RWPE1 (cell line): ENCODE measurements at regions not wholly inside any gene's neighbourhood (a gene's known extent, or its start where the extent isn't known, plus 50 kb on each side); places are given as distances from the start of the nearest gene placed in this dataset.

ENCODE experiments used
- CTCF ChIA-PET: fragments of 350-600 bp; sonication (Branson Sonifier 250); formaldehyde crosslinking; extraction: SDS; loops from one replicate; lab custom pipeline; 2021; lab: Yijun Ruan, JAX
- POLR2A ChIA-PET: fragments of 400-600 bp; formaldehyde crosslinking; extraction: SDS; loops from one replicate; lab custom pipeline; 2020; ENCODE audit warnings: antibody characterized with exemption; ENCODE audit not compliant: low non-redundant PET; lab: Yijun Ruan, JAX
- DNase-seq: peaks from one replicate; pipeline ENCODE4 v3.0.0; 2012; ENCODE audit warnings: low spot score
- H3K27ac ChIP-seq: fragments of 450-650 bp; 2 replicates; pipeline ENCODE4 v1.5.1; 2017
- CTCF ChIP-seq: fragments of 450-650 bp; conservative IDR thresholded peaks from 2 replicates; pipeline ENCODE4 v1.5.1; 2017; ENCODE audit warnings: low read depth, mild to moderate bottlenecking

- CTCF ChIA-PET = interaction anchor here (0.6 kb wide), 1 partner anchor 359 kb away, joined by 5 read pairs; no protein-coding TSS in a partner anchor
- no peak overlapping the region for H3K27ac ChIP-seq
- DNase-seq = no peak
- POLR2A ChIA-PET = interaction anchor here (0.7 kb wide), 1 partner anchor 42 kb away, joined by 3 read pairs; no protein-coding TSS in a partner anchor
- TF ChIP-seq CTCF = no peak
These were observed 51.5 kb upstream of the DDR1 start for GRCh38 chr6:30832864-30833263.

DNA sequence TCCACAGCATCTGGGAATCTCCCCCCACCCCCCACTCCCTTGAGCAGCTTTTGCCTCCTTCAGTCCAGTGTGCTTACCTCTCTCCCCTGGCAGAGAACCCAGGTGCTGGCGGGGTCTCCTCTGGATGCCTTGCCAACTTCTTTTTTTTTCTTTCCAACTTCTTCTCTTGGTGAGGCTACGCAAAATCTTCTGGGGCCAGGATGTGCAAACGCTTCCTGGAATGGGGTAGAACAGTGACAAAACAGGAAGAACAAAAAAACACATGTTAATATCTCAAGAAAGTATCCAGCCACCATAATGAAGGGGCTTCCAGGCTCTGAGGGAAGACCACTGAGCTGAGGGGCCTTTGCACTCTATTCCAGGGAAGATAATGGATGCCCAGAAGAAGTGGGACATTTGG lies 53.9 kb upstream of the DDR1 start:
- no peak for DNase-seq
- TF ChIP-seq CTCF = no peak
- POLR2A ChIA-PET = interaction anchor here (0.5 kb wide), 1 partner anchor 71 kb away, joined by 4 read pairs; no protein-coding TSS in a partner anchor
- no peak overlapping the region for H3K27ac ChIP-seq
- CTCF ChIA-PET = interaction anchor here (0.6 to 3.7 kb wide), 2 partner anchors 83 to 233 kb away, joined by 3 to 23 read pairs; partner anchors contain the start of gene VARS2

DNA sequence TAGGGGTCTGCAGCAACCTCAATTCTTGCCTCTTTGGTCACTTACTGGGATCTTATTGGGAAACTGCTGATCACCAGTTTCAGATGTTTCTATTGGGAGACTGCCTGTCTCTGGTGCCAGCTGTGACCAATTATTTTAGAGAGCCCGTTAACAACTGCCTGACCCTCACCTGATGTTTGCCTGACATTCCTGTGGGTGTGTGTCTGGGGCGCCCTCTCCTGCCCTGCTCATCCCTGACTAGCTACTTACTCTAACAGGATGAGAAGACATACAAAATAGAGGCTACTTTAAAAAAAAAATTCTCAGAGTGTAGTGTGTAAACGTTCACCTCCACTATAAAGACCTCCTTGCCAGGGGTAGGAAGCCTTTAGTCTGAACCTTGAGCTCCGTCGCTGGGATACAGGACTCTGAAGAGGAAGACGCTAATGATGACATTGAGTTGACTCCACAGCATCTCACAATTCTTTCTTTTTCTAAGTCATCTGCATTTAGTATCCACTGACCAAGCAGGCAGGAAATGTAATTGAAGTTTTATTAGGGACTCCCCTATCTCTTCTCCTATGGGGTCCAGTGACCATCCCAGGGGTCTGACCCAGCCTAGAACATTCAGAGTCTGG lies 54.6 kb upstream of the DDR1 start:
- peak overlapping the region; percentile 96 for H3K27ac ChIP-seq
- TF ChIP-seq CTCF = no peak
- POLR2A ChIA-PET = interaction anchor here (0.6 kb wide), 1 partner anchor 102 kb away, joined by 4 read pairs; no protein-coding TSS in a partner anchor
- no peak for DNase-seq
- CTCF ChIA-PET = interaction anchor here (0.6 to 3.7 kb wide), 5 partner anchors 48 to 251 kb away, joined by 3 to 23 read pairs (median 15); partner anchors contain the start of gene VARS2

GRCh38 chr6:30829033-30829432 lies 55.3 kb upstream of the DDR1 start:
- H3K27ac ChIP-seq = peak overlapping the region; percentile 96
- CTCF ChIA-PET = interaction anchor here (0.5 to 3.7 kb wide), 22 partner anchors 7 to 258 kb away, joined by 3 to 23 read pairs (median 3); partner anchors contain the start of genes IER3 and VARS2
- no peak for DNase-seq
- POLR2A ChIA-PET = interaction anchor here (0.9 kb wide), 1 partner anchor 85 kb away, joined by 3 read pairs; the partner anchor contains the start of gene VARS2
- TF ChIP-seq CTCF = no peak

DNA sequence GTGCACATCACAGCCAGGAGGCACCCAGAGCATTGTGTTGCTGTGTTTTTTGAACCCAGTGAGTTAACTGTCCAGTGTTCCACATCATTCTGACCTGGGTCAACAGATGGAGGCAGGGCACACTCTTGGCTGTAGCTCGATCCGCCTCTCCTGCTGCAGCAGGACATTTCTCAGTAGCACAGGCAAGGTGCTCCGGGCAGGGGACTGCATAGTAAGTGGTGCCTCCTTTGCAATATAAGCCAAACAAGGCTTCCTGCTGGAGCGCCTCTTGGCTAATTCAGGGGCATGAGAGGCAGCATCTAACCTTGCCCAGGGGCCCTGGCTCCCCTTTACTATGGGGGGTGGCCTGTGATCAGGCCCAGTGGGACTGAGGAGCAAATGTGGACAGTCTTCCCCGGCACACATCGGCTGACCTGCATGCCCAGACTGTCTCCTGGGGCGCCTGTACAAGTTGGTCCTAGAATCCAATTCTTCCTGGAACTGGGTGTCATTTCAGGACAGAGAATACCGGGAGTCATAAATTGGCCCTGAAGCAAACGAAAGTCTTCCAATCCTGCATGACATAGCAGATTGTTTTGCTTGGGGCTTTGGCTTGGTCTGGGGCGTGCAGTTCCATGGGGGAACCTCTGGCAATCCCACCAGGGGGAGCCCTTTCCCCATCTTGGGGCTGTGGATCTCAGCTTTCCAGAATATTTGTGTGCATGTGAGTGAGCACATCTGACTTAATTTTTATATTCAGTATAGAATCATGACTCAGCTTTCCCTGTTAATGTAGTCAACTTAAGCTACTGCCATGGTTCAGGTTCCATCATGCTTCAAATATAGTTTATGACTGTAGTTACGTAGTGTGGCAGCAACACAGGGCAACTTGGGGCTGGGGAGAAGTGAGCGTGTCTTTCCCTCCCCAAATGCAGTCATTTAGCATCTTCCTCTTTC lies 56.0 kb upstream of the DDR1 start:
- peak; percentile 89 for DNase-seq
- H3K27ac ChIP-seq = peak overlapping the region; percentile 96
- peak; percentile 90 for TF ChIP-seq CTCF
- ChIA-PET CTCF (interaction anchor here (0.5 to 3.7 kb wide), 23 partner anchors 8 to 259 kb away, joined by 3 to 23 read pairs (median 3); partner anchors contain the start of genes IER3 and VARS2), POLR2A (interaction anchor here (0.8 to 0.9 kb wide), 2 partner anchors 85 to 101 kb away, joined by 3 to 4 read pairs; partner anchors contain the start of gene VARS2)

- CTCF ChIA-PET = interaction anchor here (0.6 to 3.7 kb wide), 5 partner anchors 39 to 253 kb away, joined by 3 to 23 read pairs (median 3); partner anchors contain the start of gene VARS2
- H3K27ac ChIP-seq = peak overlapping the region; percentile 96
- DNase-seq = peak; percentile 55
- POLR2A ChIA-PET = no interaction called here
- TF ChIP-seq CTCF = no peak
These were observed 57.4 kb upstream of the DDR1 start for GRCh38 chr6:30826961-30827342.
